Pancreas (tissue), 10 donors: ENCODE measurements at regions not wholly inside any gene's neighbourhood (a gene's known extent, or its start where the extent isn't known, plus 50 kb on each side); places are given as distances from the start of the nearest gene placed in this dataset.

Experiments used
- ATAC-seq, 4 donors: fragments of 200-7000 bp; cut with Tn5 transposase; one replicate each; pipeline versions ENCODE4 v1.8.0 to v1.9.1; 2020; ENCODE audit warnings: mild to moderate bottlenecking in 4 of 4, moderate library complexity in 4 of 4
- DNase-seq, 6 donors: peaks; one replicate each; pipeline ENCODE4 v3.0.0-alpha.2; 2020
- FAIRE-seq: peaks from 2 replicates; lab custom pipeline; 2012; peaks lifted over from hg19 to GRCh38; lab: Jason Lieb, UNC
- H3K27ac ChIP-seq, 4 donors: fragments of 200-600 bp; sonication (generic); 1 replicate in 3 of 4; 2 replicates in 1 of 4; pipeline versions ENCODE4 v1.5.0 to v1.8.0; 2020
- H3K27me3 ChIP-seq, 4 donors: fragments of 200-600 bp; one replicate each; pipeline ENCODE4 v1.8.0; 2021
- H3K36me3 ChIP-seq, 3 donors: fragments of 200-600 bp; sonication (generic) in 1 of 3; one replicate each; pipeline versions ENCODE4 v1.5.0 to v1.8.0; 2020 to 2021
- H3K4me1 ChIP-seq, 3 donors: fragments of 200-600 bp; one replicate each; pipeline ENCODE4 v1.8.0; 2021
- H3K4me3 ChIP-seq, 4 donors: fragments of 200-600 bp; sonication (generic) in 2 of 4; one replicate each; pipeline versions ENCODE4 v1.5.0 to v1.8.0; 2020 to 2021
- H3K9me3 ChIP-seq, 4 donors: fragments of 200-600 bp; one replicate each; pipeline ENCODE4 v1.8.0; 2021
- CTCF ChIP-seq, 4 donors: fragments of 200-600 bp; sonication (generic) in 3 of 4; IDR thresholded peaks; one replicate each; pipeline versions ENCODE4 v1.5.0 to v1.8.0; 2021; ENCODE audit warnings: antibody characterized with exemption in 4 of 4
- WGBS, 2 donors: extraction: QIAGEN DNeasy Blood & Tissue Kit; methylation state at CpG; one replicate each; pipeline ENCODE4 v1.1.7; 2013; 5-methylcytosine and 5-hydroxymethylcytosine counted together
- intact Hi-C, 3 donors: fragments of 100-400 bp; cut with DNase I; formaldehyde crosslinking; loops; one replicate each; pipeline versions ENCODE4 v1.11.1 to v1.14.2; 2022
- donor health status: healthy with polysubstance abuse.
- donor health status: DM: no; HTN: no; CAD: no; lungs with moderate emphysema.
- donor health status: DM: no; HTN: no; CAD: no.
- donor health status: control.
- donor health status: control.
- donor health status: Bipolar disorder and iron deficiency.
- donor health status: DM: yes; HTN: yes; CAD: no.
- donor health status: DM: no; HTN: no; CAD: no.
- donor health status: DM: no; HTN: no; CAD: no.
- donor health status: DM: yes; HTN: yes; CAD: no.

GRCh38 chr5:75907651-75908050 lies 175.5 kb upstream of the SV2C start:
- H3K27ac ChIP-seq, result no peak overlapping the region
- ATAC-seq (no peak), FAIRE-seq (no peak), DNase-seq (no peak)
- H3K9me3 ChIP-seq, result no peaks in the 10 kb centered on the region
- intact Hi-C loops, result no loop called here
- H3K27me3 ChIP-seq, result no peaks in the 10 kb centered on the region
- H3K4me3 ChIP-seq, result no peak overlapping the region
- TF ChIP-seq CTCF (IDR thresholded peaks at IDR 0.05), result no peak
- no peaks in the 10 kb centered on the region for H3K4me1 ChIP-seq
- no peaks in the 10 kb centered on the region for H3K36me3 ChIP-seq
- 52 to 63% methylated on average over 4 of the region's 4 CpGs for WGBS, 2 donors

- DNase-seq, result no peak
- intact Hi-C loops, result no loop called here
These were observed 177.2 kb upstream of the POC5 start for GRCh38 chr5:75894482-75894881.

GRCh38 chr5:75891736-75892135 lies 174.5 kb upstream of the POC5 start:
- Histone ChIP-seq H3K9me3 (no peaks in the 10 kb centered on the region), H3K36me3 (no peaks in the 10 kb centered on the region), H3K4me1 (no peaks in the 10 kb centered on the region), H3K27ac (no peak overlapping the region), H3K4me3 (no peak overlapping the region), H3K27me3 (no peaks in the 10 kb centered on the region)
- no peak for TF ChIP-seq CTCF (IDR thresholded peaks at IDR 0.05)
- DNase-seq (no peak), ATAC-seq (no peak), FAIRE-seq (no peak)
- intact Hi-C loops, result no loop called here
- 50 to 60% methylated on average over 1 of the region's 1 CpG for WGBS, 2 donors

More at GRCh38 chr5:75894482-75894881, 177.2 kb upstream of the POC5 start:
- 19 to 31% methylated on average over 1 of the region's 1 CpG for WGBS, 2 donors
- FAIRE-seq (no peak), ATAC-seq (no peak)
- Histone ChIP-seq H3K9me3 (no peaks in the 10 kb centered on the region), H3K27ac (no peak overlapping the region), H3K4me1 (no peaks in the 10 kb centered on the region), H3K4me3 (no peak overlapping the region), H3K36me3 (no peaks in the 10 kb centered on the region), H3K27me3 (no peaks in the 10 kb centered on the region)
- TF ChIP-seq CTCF (IDR thresholded peaks at IDR 0.05), result no peak

GRCh38 chr5:75891020-75891419 lies 173.8 kb upstream of the POC5 start:
- ATAC-seq (no peak), FAIRE-seq (no peak), DNase-seq (no peak)
- no peaks in the 10 kb centered on the region for H3K36me3 ChIP-seq
- WGBS, 2 donors, result 62 to 63% methylated on average over 1 of the region's 1 CpG
- no peak overlapping the region for H3K27ac ChIP-seq
- no peaks in the 10 kb centered on the region for H3K27me3 ChIP-seq
- no peak overlapping the region for H3K4me3 ChIP-seq
- no peak for TF ChIP-seq CTCF (IDR thresholded peaks at IDR 0.05)
- intact Hi-C loops, result no loop called here
- no peaks in the 10 kb centered on the region for H3K4me1 ChIP-seq
- no peaks in the 10 kb centered on the region for H3K9me3 ChIP-seq

- no peak overlapping the region for H3K4me3 ChIP-seq
- TF ChIP-seq CTCF (IDR thresholded peaks at IDR 0.05), result no peak
- H3K4me1 ChIP-seq, result no peaks in the 10 kb centered on the region
- intact Hi-C loops, result no loop called here
- H3K27me3 ChIP-seq, result no peaks in the 10 kb centered on the region
- no peak overlapping the region for H3K27ac ChIP-seq
- H3K36me3 ChIP-seq, result no peaks in the 10 kb centered on the region
- no peak for ATAC-seq
- no peak for FAIRE-seq
- H3K9me3 ChIP-seq, result no peaks in the 10 kb centered on the region
- 83 to 88% methylated on average over 1 of the region's 1 CpG for WGBS, 2 donors
- no peak for DNase-seq
These were observed 173.3 kb upstream of the POC5 start for GRCh38 chr5:75890546-75890945.
